Type B pancreatic cell (in vitro differentiated cells): ENCODE measurements at regions not wholly inside any gene's neighbourhood (a gene's known extent, or its start where the extent isn't known, plus 50 kb on each side); places are given as distances from the start of the nearest gene placed in this dataset.

Experiments used
- DNase-seq: peaks from one replicate; pipeline ENCODE4 v3.0.0; 2021; ENCODE audit warnings: mixed read lengths; ENCODE audit not compliant: unreplicated experiment; ENCODE audit errors: extremely low spot score
- H3K27ac Mint-ChIP-seq: 2 replicates; pipeline ENCODE4 v1.8.0; 2021; ENCODE audit warnings: mild to moderate bottlenecking, mixed read lengths
- H3K27me3 Mint-ChIP-seq: 2 replicates; pipeline ENCODE4 v1.8.0; 2021; ENCODE audit warnings: mixed read lengths
- H3K36me3 Mint-ChIP-seq: 2 replicates; pipeline ENCODE4 v1.8.0; 2021; ENCODE audit warnings: mixed read lengths
- H3K4me1 Mint-ChIP-seq: one replicate; pipeline ENCODE4 v1.8.0; 2021; ENCODE audit warnings: mixed read lengths; ENCODE audit not compliant: unreplicated experiment
- H3K4me3 Mint-ChIP-seq: 2 replicates; pipeline ENCODE4 v1.8.0; 2021; ENCODE audit warnings: mild to moderate bottlenecking, mixed read lengths
- H3K9me3 Mint-ChIP-seq: 2 replicates; pipeline ENCODE4 v1.8.0; 2021; ENCODE audit warnings: mixed read lengths
- TF ChIP-seq, protein P1 (sequence below): fragments of 200-600 bp; sonication (generic); conservative IDR thresholded peaks from 2 replicates; pipeline ENCODE4 v1.5.0; 2021; ENCODE audit warnings: antibody characterized with exemption, mild to moderate bottlenecking

- H3K9me3 Mint-ChIP-seq = peaks cover 12% of the 10 kb centered on the region
- H3K36me3 Mint-ChIP-seq = peaks cover 10% of the 10 kb centered on the region
- H3K4me3 Mint-ChIP-seq = peak overlapping the region; percentile 8
- H3K4me1 Mint-ChIP-seq = no peaks in the 10 kb centered on the region
- TF ChIP-seq, protein P1, sequence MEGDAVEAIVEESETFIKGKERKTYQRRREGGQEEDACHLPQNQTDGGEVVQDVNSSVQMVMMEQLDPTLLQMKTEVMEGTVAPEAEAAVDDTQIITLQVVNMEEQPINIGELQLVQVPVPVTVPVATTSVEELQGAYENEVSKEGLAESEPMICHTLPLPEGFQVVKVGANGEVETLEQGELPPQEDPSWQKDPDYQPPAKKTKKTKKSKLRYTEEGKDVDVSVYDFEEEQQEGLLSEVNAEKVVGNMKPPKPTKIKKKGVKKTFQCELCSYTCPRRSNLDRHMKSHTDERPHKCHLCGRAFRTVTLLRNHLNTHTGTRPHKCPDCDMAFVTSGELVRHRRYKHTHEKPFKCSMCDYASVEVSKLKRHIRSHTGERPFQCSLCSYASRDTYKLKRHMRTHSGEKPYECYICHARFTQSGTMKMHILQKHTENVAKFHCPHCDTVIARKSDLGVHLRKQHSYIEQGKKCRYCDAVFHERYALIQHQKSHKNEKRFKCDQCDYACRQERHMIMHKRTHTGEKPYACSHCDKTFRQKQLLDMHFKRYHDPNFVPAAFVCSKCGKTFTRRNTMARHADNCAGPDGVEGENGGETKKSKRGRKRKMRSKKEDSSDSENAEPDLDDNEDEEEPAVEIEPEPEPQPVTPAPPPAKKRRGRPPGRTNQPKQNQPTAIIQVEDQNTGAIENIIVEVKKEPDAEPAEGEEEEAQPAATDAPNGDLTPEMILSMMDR = no peak
- H3K27ac Mint-ChIP-seq = no peak overlapping the region
- DNase-seq = no peak
- H3K27me3 Mint-ChIP-seq = peaks cover 8% of the 10 kb centered on the region
These were observed 259.7 kb downstream of the AHR start for GRCh38 chr7:17558135-17558534.

- H3K27me3 Mint-ChIP-seq = peaks cover 8% of the 10 kb centered on the region
- TF ChIP-seq, protein P1 = no peak
- DNase-seq = no peak
These were observed 260.3 kb downstream of the AHR start for GRCh38 chr7:17558558-17559332.

DNA sequence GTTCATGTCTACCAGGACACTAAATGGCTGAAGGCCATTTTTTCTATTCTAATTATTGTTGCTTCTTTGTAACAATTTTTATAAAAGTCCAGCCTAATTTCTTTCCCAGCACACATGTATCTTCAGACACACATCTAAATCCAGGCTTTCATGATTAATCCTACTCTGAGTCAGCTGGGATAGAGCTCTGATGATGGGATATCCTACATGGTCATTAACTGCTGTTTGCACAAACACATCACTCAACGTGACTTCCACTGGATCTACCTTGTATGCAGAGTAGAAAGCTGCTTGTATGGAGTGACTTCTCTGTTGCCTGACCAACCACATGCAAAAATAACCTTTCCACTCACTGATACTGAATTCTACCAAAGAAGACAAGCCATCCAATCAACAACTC lies 260.9 kb downstream of the AHR start:
- Mint-ChIP-seq H3K27ac (no peak overlapping the region), H3K9me3 (peaks cover 6% of the 10 kb centered on the region), H3K27me3 (peaks cover 6% of the 10 kb centered on the region), H3K36me3 (peaks cover 6% of the 10 kb centered on the region), H3K4me1 (no peaks in the 10 kb centered on the region), H3K4me3 (no peak overlapping the region)
- TF ChIP-seq, protein P1 = no peak
- no peak for DNase-seq

More at GRCh38 chr7:17558558-17559332, 260.3 kb downstream of the AHR start:
- Mint-ChIP-seq H3K4me1 (no peaks in the 10 kb centered on the region), H3K4me3 (peak overlapping the region; percentile 8), H3K36me3 (peaks cover 10% of the 10 kb centered on the region), H3K9me3 (peaks cover 12% of the 10 kb centered on the region), H3K27ac (no peak overlapping the region)

- no peaks in the 10 kb centered on the region for H3K27me3 Mint-ChIP-seq
- DNase-seq = no peak
- TF ChIP-seq, protein P1 = no peak
- no peak overlapping the region for H3K4me3 Mint-ChIP-seq
- H3K4me1 Mint-ChIP-seq = no peaks in the 10 kb centered on the region
- no peaks in the 10 kb centered on the region for H3K9me3 Mint-ChIP-seq
- no peaks in the 10 kb centered on the region for H3K36me3 Mint-ChIP-seq
- no peak overlapping the region for H3K27ac Mint-ChIP-seq
These were observed 262.1 kb downstream of the AHR start for GRCh38 chr7:17560516-17560915.

DNA sequence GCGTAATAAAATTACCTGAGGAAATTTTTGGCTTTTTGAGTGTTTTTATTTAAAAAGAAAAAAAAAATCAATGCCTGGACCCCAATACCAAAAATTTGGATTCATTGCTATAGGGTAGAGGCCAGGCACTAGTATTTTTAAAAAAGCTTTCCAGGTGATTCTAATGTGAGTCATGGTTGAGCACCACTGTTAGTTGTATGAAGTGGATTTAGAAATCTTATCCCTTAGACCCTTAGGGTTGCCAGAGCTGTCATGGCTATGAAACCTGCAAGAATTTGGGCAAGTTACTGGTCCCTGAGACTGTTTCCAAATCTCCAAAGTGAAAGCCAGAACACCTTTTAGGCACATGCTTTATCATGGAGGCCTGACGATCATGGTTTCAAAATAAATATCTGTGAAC lies 262.5 kb downstream of the AHR start:
- DNase-seq = no peak
- TF ChIP-seq, protein P1 = no peak
- Mint-ChIP-seq H3K4me3 (no peak overlapping the region), H3K27ac (no peak overlapping the region), H3K36me3 (no peaks in the 10 kb centered on the region), H3K4me1 (no peaks in the 10 kb centered on the region), H3K27me3 (no peaks in the 10 kb centered on the region), H3K9me3 (no peaks in the 10 kb centered on the region)
